ENCODE measurements at regions not wholly inside any gene's neighbourhood (a gene's known extent, or its start where the extent isn't known, plus 50 kb on each side); places are given as distances from the start of the nearest gene placed in this dataset.

- TF ChIP-seq TARDBP (IDR thresholded peaks at IDR 0.05) (no peak), SP1 (IDR thresholded peaks at IDR 0.05) (no peak), ZNF384 (IDR thresholded peaks at IDR 0.05) (no peak), BHLHE40 (IDR thresholded peaks at IDR 0.05; ENCODE audit: borderline replicate concordance) (no peak), FOXM1 (IDR thresholded peaks at IDR 0.05; ENCODE audit: borderline replicate concordance) (no peak), SUZ12 (IDR thresholded peaks at IDR 0.05) (no peak), FOXA1 (IDR thresholded peaks at IDR 0.05) (no peak), NFRKB (IDR thresholded peaks at IDR 0.05) (no peak), HDGF (IDR thresholded peaks at IDR 0.05; ENCODE audit: borderline replicate concordance) (no peak)
Measured at GRCh38 chr4:3858046-3858730, 92.0 kb downstream of the ADRA2C start.
